ENCODE measurements at regions not wholly inside any gene's neighbourhood (a gene's known extent, or its start where the extent isn't known, plus 50 kb on each side); places are given as distances from the start of the nearest gene placed in this dataset.

DNA sequence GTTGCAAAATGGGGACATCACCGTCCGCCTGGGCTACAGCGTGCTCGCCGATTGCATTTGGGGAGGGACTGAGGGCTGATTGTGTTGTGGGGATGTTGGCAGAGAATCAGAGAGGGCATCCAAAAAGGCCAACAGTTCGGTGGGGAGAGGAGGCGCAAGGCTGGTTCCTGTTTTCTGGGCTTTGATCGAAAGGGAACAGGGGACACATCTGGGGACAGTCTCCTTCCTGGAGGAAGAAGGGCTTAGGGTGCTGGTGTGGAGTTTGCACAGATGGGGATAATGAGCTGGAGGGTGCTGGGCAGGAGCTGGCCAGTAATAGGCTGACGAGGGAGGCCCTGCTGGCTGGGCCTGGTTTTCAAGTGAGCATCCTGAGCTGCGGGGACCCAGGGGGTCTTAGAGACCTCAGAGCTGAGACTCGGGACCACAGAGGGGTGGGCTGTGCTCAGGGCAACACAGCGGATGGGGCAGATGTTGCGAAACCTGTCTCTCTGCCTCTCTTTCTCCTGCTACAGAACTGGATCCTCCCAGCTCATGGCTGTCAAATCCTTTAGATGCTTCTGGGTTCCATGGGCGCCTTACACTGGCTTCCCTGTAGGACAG, 288.7 kb downstream of the SEC14L1 start:
- H4K20me1 ChIP-seq (ENCODE audit: low read length), result peaks cover 17% of the 10 kb centered on the region
- no peaks in the 10 kb centered on the region for H3K9me3 ChIP-seq (ENCODE audit: low read length)
- ATAC-seq, result no peak
- CTCF ChIA-PET, result interaction anchor here (0.6 to 1.0 kb wide), 6 partner anchors 15 to 108 kb away, joined by 3 to 11 read pairs (median 6); no protein-coding TSS in a partner anchor
- no peak for DNase-seq
- no peaks in the 10 kb centered on the region for H3K27me3 ChIP-seq (ENCODE audit: low read length)
- no peak for TF ChIP-seq EZH2phosphoT487 (IDR thresholded peaks at IDR 0.05; ENCODE audit: borderline replicate concordance, low read length)
- TF ChIP-seq, protein P1, sequence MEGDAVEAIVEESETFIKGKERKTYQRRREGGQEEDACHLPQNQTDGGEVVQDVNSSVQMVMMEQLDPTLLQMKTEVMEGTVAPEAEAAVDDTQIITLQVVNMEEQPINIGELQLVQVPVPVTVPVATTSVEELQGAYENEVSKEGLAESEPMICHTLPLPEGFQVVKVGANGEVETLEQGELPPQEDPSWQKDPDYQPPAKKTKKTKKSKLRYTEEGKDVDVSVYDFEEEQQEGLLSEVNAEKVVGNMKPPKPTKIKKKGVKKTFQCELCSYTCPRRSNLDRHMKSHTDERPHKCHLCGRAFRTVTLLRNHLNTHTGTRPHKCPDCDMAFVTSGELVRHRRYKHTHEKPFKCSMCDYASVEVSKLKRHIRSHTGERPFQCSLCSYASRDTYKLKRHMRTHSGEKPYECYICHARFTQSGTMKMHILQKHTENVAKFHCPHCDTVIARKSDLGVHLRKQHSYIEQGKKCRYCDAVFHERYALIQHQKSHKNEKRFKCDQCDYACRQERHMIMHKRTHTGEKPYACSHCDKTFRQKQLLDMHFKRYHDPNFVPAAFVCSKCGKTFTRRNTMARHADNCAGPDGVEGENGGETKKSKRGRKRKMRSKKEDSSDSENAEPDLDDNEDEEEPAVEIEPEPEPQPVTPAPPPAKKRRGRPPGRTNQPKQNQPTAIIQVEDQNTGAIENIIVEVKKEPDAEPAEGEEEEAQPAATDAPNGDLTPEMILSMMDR (conservative IDR thresholded peaks at IDR 0.05; ENCODE audit: low read depth, low read length), result no peak
- TF ChIP-seq EZH2 (IDR thresholded peaks at IDR 0.05; ENCODE audit: low read length, unreplicated experiment), result no peak
- no peak overlapping the region for H2AFZ ChIP-seq (ENCODE audit: low read length)
- peaks cover 6% of the 10 kb centered on the region; the same call in 1 of the 2 replicates for H3K36me3 ChIP-seq (ENCODE audit: low read depth, low read length)
- H3K4me2 ChIP-seq (ENCODE audit: low read length), result no peak overlapping the region
- peaks cover 86% of the 10 kb centered on the region for H3K79me2 ChIP-seq (ENCODE audit: low read length)
- intact Hi-C loops (cut with micrococcal nuclease), result loop anchor here (5.0 kb wide), 1 partner anchor 68 kb away; no protein-coding TSS in a partner anchor
- POLR2A ChIA-PET (ENCODE audit: unreplicated experiment), result no interaction called here
- H3F3A ChIP-seq (ENCODE audit: low read length, unreplicated experiment), result peaks cover 11% of the 10 kb centered on the region
- H3K4me3 ChIP-seq (ENCODE audit: low read length), result no peak overlapping the region
- peaks cover 57% of the 10 kb centered on the region for H3K4me1 ChIP-seq (ENCODE audit: insufficient read depth, low read length)
- H3K9me2 ChIP-seq (replicated peaks; ENCODE audit: low read length), result no peaks in the 10 kb centered on the region
- H3K9ac ChIP-seq (ENCODE audit: low read length), result no peak overlapping the region
- no peak overlapping the region for H3K27ac ChIP-seq (ENCODE audit: low read length)
- no TSS peak for BruUV-seq (replicated peaks)

GRCh38 chr17:77429969-77430752, 289.4 kb downstream of the SEC14L1 start:
- BruUV-seq (replicated peaks), result no TSS peak
- peak; percentile 21 for ATAC-seq
- H3K79me2 ChIP-seq (ENCODE audit: low read length), result peaks cover 86% of the 10 kb centered on the region
- no peak overlapping the region for H3K9ac ChIP-seq (ENCODE audit: low read length)
- H3K4me3 ChIP-seq (ENCODE audit: low read length), result no peak overlapping the region
- H3K27me3 ChIP-seq (ENCODE audit: low read length), result no peaks in the 10 kb centered on the region
- peak; percentile 91 for DNase-seq
- H4K20me1 ChIP-seq (ENCODE audit: low read length), result peaks cover 22% of the 10 kb centered on the region
- no peak overlapping the region for H2AFZ ChIP-seq (ENCODE audit: low read length)
- CTCF ChIA-PET, result interaction anchor here (0.6 to 1.0 kb wide), 6 partner anchors 15 to 107 kb away, joined by 3 to 11 read pairs (median 6); no protein-coding TSS in a partner anchor
- no peaks in the 10 kb centered on the region for H3K9me2 ChIP-seq (replicated peaks; ENCODE audit: low read length)
- peaks cover 11% of the 10 kb centered on the region for H3F3A ChIP-seq (ENCODE audit: low read length, unreplicated experiment)
- TF ChIP-seq, protein P1 (conservative IDR thresholded peaks at IDR 0.05; ENCODE audit: low read depth, low read length), result peak; percentile 93
- TF ChIP-seq EZH2 (IDR thresholded peaks at IDR 0.05; ENCODE audit: low read length, unreplicated experiment) (no peak), EZH2phosphoT487 (IDR thresholded peaks at IDR 0.05; ENCODE audit: borderline replicate concordance, low read length) (no peak)
- H3K4me2 ChIP-seq (ENCODE audit: low read length), result no peak overlapping the region
- intact Hi-C loops (cut with micrococcal nuclease), result loop anchor here (1.0 to 5.0 kb wide), 2 partner anchors 67 to 99 kb away; no protein-coding TSS in a partner anchor
- H3K9me3 ChIP-seq (ENCODE audit: low read length), result no peaks in the 10 kb centered on the region
- POLR2A ChIA-PET (ENCODE audit: unreplicated experiment), result no interaction called here
- peaks cover 50% of the 10 kb centered on the region for H3K4me1 ChIP-seq (ENCODE audit: insufficient read depth, low read length)
- H3K27ac ChIP-seq (ENCODE audit: low read length), result peak overlapping the region; percentile 32; the same call in 1 of the 2 replicates
- peaks cover 11% of the 10 kb centered on the region; the same call in 1 of the 2 replicates for H3K36me3 ChIP-seq (ENCODE audit: low read depth, low read length)

All from PC-3 (cell line).